ENCODE measurements at regions not wholly inside any gene's neighbourhood (a gene's known extent, or its start where the extent isn't known, plus 50 kb on each side); places are given as distances from the start of the nearest gene placed in this dataset.

DNA sequence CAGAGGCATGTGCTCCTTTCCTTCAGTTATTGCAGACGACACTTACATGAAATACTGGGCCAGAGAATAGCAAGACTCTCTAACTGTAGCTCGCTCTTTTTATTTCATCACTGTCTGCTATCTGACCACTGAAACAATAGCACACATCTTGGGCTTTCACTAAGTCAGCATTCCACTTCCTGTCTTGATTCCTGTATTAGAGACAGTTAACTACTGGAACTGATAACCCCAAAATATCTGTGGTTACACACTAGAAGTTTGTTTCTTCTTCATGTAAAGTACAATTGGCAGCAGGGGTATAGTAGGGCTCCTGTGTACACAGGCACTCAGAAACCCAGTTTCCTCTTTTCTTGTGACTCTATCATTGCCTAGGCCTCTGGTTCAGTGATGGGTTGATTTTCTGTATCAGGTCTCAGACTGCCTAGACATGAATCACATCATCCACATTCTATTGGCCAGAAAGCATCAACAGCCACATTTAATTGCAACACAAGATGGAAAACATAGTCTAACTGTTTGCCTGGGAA, 230.2 kb upstream of the CD96 start:
- DNase-seq (ENCODE audit: low read depth) = peak; percentile 81

GRCh38 chr3:111314181-111314873, 227.7 kb upstream of the CD96 start:
- DNase-seq (ENCODE audit: low read depth) = peak; percentile 28

DNA sequence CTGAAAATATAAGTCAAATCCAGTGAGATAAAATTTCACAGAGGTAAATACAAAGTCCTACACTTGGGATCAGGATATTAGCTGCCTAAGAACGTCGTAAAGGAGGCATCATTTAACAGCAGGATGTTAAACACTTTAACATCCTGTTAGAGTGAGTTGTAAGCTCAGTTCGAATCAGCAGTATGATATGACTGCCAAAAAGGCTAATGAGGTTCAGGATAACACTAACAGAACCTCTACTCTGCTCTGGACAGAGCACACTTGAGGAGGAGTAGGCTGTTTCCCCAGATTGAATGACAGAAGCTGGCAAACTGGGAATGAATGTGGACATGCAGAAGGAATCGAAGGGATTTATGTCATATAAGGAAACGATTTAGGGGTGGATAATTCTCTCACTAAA, 227.1 kb upstream of the CD96 start:
- no peak for DNase-seq (ENCODE audit: low read depth)

DNA sequence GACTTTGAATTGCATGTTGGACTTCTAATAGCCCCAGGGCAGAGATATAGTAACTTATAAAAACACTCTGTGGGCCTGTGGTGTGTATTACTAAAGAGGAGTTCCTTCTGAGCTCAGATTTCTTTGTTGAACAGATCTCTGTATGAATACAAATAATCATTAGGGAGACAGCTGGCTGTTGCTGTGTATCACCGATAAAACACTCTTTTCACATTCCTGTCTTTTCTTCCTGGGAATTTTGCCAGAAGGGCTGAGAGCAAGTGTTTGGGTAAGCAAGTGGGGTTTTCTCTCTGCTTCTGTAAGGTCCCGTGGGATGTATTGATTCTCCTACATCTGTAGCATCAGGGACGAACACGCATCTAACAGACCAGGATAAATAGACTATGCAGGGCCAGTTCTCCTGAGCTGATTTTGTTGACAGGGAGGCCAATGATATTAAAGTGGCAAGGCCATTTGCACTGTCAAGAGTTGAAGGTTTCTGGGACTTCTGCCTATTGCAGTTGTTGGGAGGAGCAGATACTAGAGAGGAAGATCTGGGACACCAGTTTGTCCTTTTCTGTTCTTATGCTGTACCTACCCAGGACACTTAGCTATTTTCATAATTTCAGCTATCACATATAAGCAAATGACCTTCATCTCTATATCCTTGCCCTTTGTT, 225.9 kb upstream of the CD96 start:
- DNase-seq (ENCODE audit: low read depth) = peak; percentile 83

DNA sequence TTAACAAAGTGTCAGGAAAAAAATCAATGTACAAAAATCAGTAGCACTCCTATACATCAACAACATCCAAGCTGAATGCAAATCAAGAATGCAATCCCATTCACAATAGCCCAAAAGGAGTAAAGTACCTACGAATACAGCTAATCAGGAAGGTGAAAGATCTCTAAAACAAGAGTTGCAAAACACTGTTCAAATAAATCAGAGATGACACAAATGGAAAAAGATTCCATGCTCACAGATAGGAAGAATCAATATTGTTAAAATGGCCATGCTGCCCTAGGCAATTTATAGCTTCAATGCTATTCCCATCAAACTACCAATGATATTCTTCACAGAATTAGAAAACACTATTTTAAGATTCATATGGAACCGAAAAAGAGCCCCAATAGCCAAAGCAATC, 223.7 kb upstream of the CD96 start:
- no peak for DNase-seq (ENCODE audit: low read depth)

GRCh38 chr3:111319598-111319997, 222.4 kb upstream of the CD96 start:
- DNase-seq (ENCODE audit: low read depth) = no peak

DNA sequence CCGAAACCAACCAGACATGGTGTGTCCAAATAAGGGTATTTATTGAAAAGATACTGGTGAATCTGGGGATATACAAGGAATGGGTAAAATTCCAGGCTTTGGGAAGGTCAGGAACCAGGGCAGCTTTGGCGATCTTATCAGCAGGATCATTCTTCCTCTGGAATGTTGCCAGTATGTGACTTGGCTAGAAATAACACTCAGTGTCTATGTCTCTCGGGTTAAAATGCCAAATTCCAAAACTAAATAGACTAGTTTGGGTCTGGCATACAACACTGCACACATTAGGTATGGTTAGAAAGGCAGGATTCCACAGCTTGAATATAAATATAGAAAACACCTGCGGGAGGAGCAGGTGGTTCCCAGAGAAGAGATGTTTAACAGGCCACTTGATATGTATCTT, 220.2 kb upstream of the CD96 start:
- no peak for DNase-seq (ENCODE audit: low read depth)

GRCh38 chr3:111323019-111323418, 219.0 kb upstream of the CD96 start:
- DNase-seq (ENCODE audit: low read depth) = no peak

- no peak for DNase-seq (ENCODE audit: low read depth)
Observed at GRCh38 chr3:111324151-111324550, 217.8 kb upstream of the CD96 start.

DNA sequence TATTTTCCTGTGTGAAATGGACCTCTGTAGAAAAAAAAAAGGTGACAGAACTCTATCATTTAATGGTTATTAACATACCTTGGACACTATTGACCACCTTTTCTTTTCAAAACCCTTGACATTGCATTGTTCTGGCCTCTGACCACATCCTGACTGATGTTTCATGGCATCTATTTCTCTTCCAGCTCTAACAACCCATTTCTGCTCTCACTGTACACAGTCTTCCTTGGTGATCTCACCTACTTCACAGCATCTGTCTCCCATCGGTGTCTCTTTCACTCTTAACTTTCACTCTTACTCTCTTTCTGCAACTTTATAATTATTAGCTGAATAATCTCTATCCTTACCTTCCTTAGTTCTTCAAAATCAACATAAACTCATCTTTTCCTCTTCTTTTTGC, 217.4 kb upstream of the CD96 start:
- no peak for DNase-seq (ENCODE audit: low read depth)

GRCh38 chr3:111325160-111325718, 216.8 kb upstream of the CD96 start:
- no peak for DNase-seq (ENCODE audit: low read depth)

GRCh38 chr3:111326144-111326995, 215.6 kb upstream of the CD96 start:
- peak; percentile 68 for DNase-seq (ENCODE audit: low read depth)

GRCh38 chr3:111331306-111331705, 210.7 kb upstream of the CD96 start:
- DNase-seq (ENCODE audit: low read depth) = no peak

DNA sequence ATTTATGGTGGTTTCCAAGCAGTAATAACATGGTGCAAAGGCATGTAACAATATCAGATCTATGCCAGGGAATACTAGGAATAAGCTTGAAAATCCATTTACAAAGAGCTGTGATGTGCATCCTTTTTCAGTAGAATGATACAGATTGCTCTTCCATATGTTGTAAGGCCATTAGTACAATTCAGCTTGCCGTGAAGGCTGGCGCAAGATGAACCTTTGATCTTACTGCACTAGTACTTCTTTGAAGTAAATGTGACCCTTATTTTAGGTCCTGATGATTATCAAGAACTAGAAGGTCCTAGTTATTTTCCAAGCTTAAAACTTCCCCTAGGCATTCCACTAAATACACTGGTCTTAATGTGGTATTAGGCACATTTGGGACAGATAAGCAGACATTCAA, 210.1 kb upstream of the CD96 start:
- no peak for DNase-seq (ENCODE audit: low read depth)

DNA sequence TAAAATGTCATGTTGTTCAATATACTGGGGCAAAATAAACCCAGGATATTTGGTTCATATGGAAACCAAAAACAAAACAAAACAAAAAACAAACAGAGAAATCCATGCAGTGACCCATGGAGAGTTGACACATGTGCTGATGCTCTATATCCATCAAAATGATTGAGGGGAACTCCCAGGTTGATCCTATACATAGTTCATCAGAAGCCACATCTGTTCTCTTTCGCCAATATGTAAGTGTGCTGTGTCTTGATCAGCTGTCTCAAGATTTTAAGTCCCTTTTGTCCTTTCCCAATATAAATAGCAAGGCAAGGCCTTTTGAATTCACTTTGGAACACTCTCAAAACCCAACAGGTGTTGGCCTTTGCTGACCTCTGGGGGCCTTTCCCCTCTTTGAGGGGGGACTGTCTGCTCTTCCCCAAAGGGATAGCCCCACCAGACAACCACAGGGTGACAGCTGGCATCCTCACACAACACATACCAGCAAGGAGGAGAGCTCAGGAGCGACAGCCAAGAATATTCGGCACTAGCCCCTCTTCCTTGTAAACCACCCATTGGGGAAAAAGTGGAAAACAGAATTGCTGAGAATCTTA, 209.4 kb upstream of the CD96 start:
- DNase-seq (ENCODE audit: low read depth) = no peak

GRCh38 chr3:111333642-111334041, 208.4 kb upstream of the CD96 start:
- peak; percentile 41 for DNase-seq (ENCODE audit: low read depth)

- DNase-seq (ENCODE audit: low read depth) = no peak
Observed at GRCh38 chr3:111335512-111336303, 206.3 kb upstream of the CD96 start.

DNA sequence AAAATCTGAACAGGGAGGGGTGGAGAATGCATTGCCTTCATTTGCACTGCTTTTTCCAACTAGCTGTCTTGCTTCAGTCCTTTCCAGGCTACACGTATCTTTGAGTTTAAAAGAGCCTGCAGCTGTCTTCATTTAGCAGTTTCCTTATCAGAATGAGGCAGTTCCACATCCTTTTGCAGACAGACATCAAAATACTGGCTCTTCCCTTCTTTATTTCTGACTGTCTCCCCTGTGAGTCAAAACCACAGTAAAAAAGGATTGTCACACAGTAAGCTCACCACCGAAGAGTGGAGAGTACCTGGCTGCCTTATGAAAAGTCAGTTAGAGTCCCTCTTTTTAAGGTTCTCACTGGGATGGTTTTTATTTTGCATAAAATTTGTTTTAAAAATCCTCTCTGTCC, 205.5 kb upstream of the CD96 start:
- DNase-seq (ENCODE audit: low read depth) = no peak

DNA sequence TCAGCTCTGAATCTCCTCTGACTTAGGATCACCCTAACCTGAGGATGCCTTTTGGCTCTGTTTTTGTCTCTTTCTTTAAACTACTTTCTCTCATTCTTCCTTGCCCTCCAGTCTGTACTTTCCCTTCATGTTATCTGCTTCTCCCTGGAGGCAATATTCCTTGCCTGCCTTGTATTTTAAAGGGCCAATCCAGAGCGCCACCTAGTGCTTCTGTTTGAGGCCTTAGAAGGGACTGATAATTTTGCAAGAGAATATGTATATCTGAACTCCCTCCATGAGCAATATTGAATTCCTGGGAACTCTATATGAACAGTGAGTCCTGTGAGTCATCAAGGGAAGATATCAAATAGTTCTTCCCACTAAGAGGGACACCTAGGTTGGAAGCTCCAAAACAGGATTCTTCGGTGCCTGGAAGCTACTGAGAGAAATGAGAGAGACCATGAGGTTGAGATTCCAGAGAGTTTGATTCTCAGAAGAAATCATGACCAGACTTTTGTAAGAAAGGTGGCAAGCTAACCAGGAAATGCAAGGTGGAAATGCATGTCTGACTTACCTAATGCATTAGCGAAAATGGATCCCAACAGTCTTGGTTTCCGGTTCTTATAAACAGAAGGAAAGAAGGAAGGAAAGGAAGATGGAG, 203.8 kb upstream of the CD96 start:
- peak; percentile 87 for DNase-seq (ENCODE audit: low read depth)

GRCh38 chr3:111339017-111339416, 203.0 kb upstream of the CD96 start:
- DNase-seq (ENCODE audit: low read depth) = no peak

GRCh38 chr3:111351334-111351733, 190.7 kb upstream of the CD96 start:
- peak; percentile 16 for DNase-seq (ENCODE audit: low read depth)
